ENCODE measurements at regions not wholly inside any gene's neighbourhood (a gene's known extent, or its start where the extent isn't known, plus 50 kb on each side); places are given as distances from the start of the nearest gene placed in this dataset.

- Mint-ChIP-seq H3K4me3 (no peak overlapping the region), H3K27ac (no peak overlapping the region), H3K27me3 (ENCODE audit: low read depth) (no peaks in the 10 kb centered on the region), H3K4me1 (ENCODE audit: low read depth) (no peaks in the 10 kb centered on the region), H3K9me3 (ENCODE audit: insufficient read depth) (no peaks in the 10 kb centered on the region), H3K36me3 (ENCODE audit: low read depth) (no peaks in the 10 kb centered on the region)
- ATAC-seq: no peak
- DNase-seq: no peak
- ChIA-PET CTCF (interaction anchor here (1.3 kb wide), 1 partner anchor 163 kb away, joined by 3 read pairs; no protein-coding TSS in a partner anchor), POLR2A (no interaction called here)
These were observed 419.4 kb downstream of the DCDC2C start for GRCh38 chr2:4122726-4123125.

GRCh38 chr2:4130651-4131050 lies 427.3 kb downstream of the DCDC2C start:
- DNase-seq (no peak), ATAC-seq (no peak)
- ChIA-PET POLR2A (no interaction called here), CTCF (no interaction called here)
- Mint-ChIP-seq H3K9me3 (ENCODE audit: insufficient read depth) (peaks cover 23% of the 10 kb centered on the region), H3K27ac (no peak overlapping the region), H3K4me3 (no peak overlapping the region), H3K4me1 (ENCODE audit: low read depth) (no peaks in the 10 kb centered on the region), H3K36me3 (ENCODE audit: low read depth) (no peaks in the 10 kb centered on the region), H3K27me3 (ENCODE audit: low read depth) (no peaks in the 10 kb centered on the region)

GRCh38 chr2:4134551-4135550 lies 431.5 kb downstream of the DCDC2C start:
- Mint-ChIP-seq H3K27me3 (ENCODE audit: low read depth) (no peaks in the 10 kb centered on the region), H3K27ac (no peak overlapping the region), H3K4me3 (no peak overlapping the region), H3K4me1 (ENCODE audit: low read depth) (no peaks in the 10 kb centered on the region), H3K9me3 (ENCODE audit: insufficient read depth) (peaks cover 22% of the 10 kb centered on the region), H3K36me3 (ENCODE audit: low read depth) (no peaks in the 10 kb centered on the region)
- DNase-seq (no peak), ATAC-seq (no peak)
- POLR2A ChIA-PET: no interaction called here
- CTCF ChIA-PET: no interaction called here

- CTCF ChIA-PET: no interaction called here
These were observed 432.4 kb downstream of the DCDC2C start for GRCh38 chr2:4135765-4136164.

GRCh38 chr2:4139316-4139715 lies 435.9 kb downstream of the DCDC2C start:
- ChIA-PET POLR2A (no interaction called here), CTCF (no interaction called here)
- ATAC-seq: no peak
- Mint-ChIP-seq H3K27ac (no peak overlapping the region), H3K27me3 (ENCODE audit: low read depth) (no peaks in the 10 kb centered on the region), H3K36me3 (ENCODE audit: low read depth) (no peaks in the 10 kb centered on the region), H3K4me1 (ENCODE audit: low read depth) (no peaks in the 10 kb centered on the region), H3K9me3 (ENCODE audit: insufficient read depth) (peaks cover 13% of the 10 kb centered on the region), H3K4me3 (no peak overlapping the region)
- no peak for DNase-seq

More at GRCh38 chr2:4135765-4136164, 432.4 kb downstream of the DCDC2C start:
- Mint-ChIP-seq H3K4me1 (ENCODE audit: low read depth) (no peaks in the 10 kb centered on the region), H3K9me3 (ENCODE audit: insufficient read depth) (peaks cover 18% of the 10 kb centered on the region), H3K27me3 (ENCODE audit: low read depth) (no peaks in the 10 kb centered on the region), H3K27ac (no peak overlapping the region), H3K4me3 (no peak overlapping the region), H3K36me3 (ENCODE audit: low read depth) (no peaks in the 10 kb centered on the region)
- no peak for ATAC-seq
- POLR2A ChIA-PET: no interaction called here
- no peak for DNase-seq

GRCh38 chr2:4139731-4140130 lies 436.4 kb downstream of the DCDC2C start:
- Mint-ChIP-seq H3K9me3 (ENCODE audit: insufficient read depth) (peaks cover 17% of the 10 kb centered on the region), H3K36me3 (ENCODE audit: low read depth) (no peaks in the 10 kb centered on the region), H3K4me3 (no peak overlapping the region), H3K27ac (no peak overlapping the region), H3K27me3 (ENCODE audit: low read depth) (no peaks in the 10 kb centered on the region), H3K4me1 (ENCODE audit: low read depth) (no peaks in the 10 kb centered on the region)
- POLR2A ChIA-PET: no interaction called here
- DNase-seq: no peak
- CTCF ChIA-PET: no interaction called here
- no peak for ATAC-seq

- H3K27me3 Mint-ChIP-seq (ENCODE audit: low read depth): no peaks in the 10 kb centered on the region
- POLR2A ChIA-PET: no interaction called here
- no peak for ATAC-seq
- H3K27ac Mint-ChIP-seq: no peak overlapping the region
- H3K9me3 Mint-ChIP-seq (ENCODE audit: insufficient read depth): peaks cover 17% of the 10 kb centered on the region
- CTCF ChIA-PET: no interaction called here
- no peaks in the 10 kb centered on the region for H3K4me1 Mint-ChIP-seq (ENCODE audit: low read depth)
- H3K4me3 Mint-ChIP-seq: no peak overlapping the region
- DNase-seq: no peak
- no peaks in the 10 kb centered on the region for H3K36me3 Mint-ChIP-seq (ENCODE audit: low read depth)
These were observed 437.1 kb downstream of the DCDC2C start for GRCh38 chr2:4140281-4140970.

- ChIA-PET POLR2A (no interaction called here), CTCF (no interaction called here)
- ATAC-seq (no peak), DNase-seq (no peak)
- H3K4me1 Mint-ChIP-seq (ENCODE audit: low read depth): no peaks in the 10 kb centered on the region
- H3K4me3 Mint-ChIP-seq: no peak overlapping the region
- H3K9me3 Mint-ChIP-seq (ENCODE audit: insufficient read depth): peaks cover 20% of the 10 kb centered on the region
- no peaks in the 10 kb centered on the region for H3K27me3 Mint-ChIP-seq (ENCODE audit: low read depth)
- no peak overlapping the region for H3K27ac Mint-ChIP-seq
- H3K36me3 Mint-ChIP-seq (ENCODE audit: low read depth): no peaks in the 10 kb centered on the region
These were observed 441.4 kb downstream of the DCDC2C start for GRCh38 chr2:4144731-4145130.

- no peak overlapping the region for H3K4me3 Mint-ChIP-seq
- POLR2A ChIA-PET: no interaction called here
- H3K27ac Mint-ChIP-seq: no peak overlapping the region
- H3K4me1 Mint-ChIP-seq (ENCODE audit: low read depth): no peaks in the 10 kb centered on the region
- ATAC-seq (no peak), DNase-seq (no peak)
- no peaks in the 10 kb centered on the region for H3K36me3 Mint-ChIP-seq (ENCODE audit: low read depth)
- H3K9me3 Mint-ChIP-seq (ENCODE audit: insufficient read depth): peaks cover 5% of the 10 kb centered on the region
- H3K27me3 Mint-ChIP-seq (ENCODE audit: low read depth): no peaks in the 10 kb centered on the region
- CTCF ChIA-PET: no interaction called here
These were observed 448.1 kb downstream of the DCDC2C start for GRCh38 chr2:4151521-4151920.

- no peaks in the 10 kb centered on the region for H3K4me1 Mint-ChIP-seq (ENCODE audit: low read depth)
- ChIA-PET POLR2A (no interaction called here), CTCF (no interaction called here)
- H3K9me3 Mint-ChIP-seq (ENCODE audit: insufficient read depth): peaks cover 5% of the 10 kb centered on the region
- ATAC-seq: no peak
- no peaks in the 10 kb centered on the region for H3K27me3 Mint-ChIP-seq (ENCODE audit: low read depth)
- H3K27ac Mint-ChIP-seq: no peak overlapping the region
- no peak for DNase-seq
- no peak overlapping the region for H3K4me3 Mint-ChIP-seq
- H3K36me3 Mint-ChIP-seq (ENCODE audit: low read depth): no peaks in the 10 kb centered on the region
These were observed 448.7 kb downstream of the DCDC2C start for GRCh38 chr2:4152051-4152450.

- Mint-ChIP-seq H3K27ac (no peak overlapping the region), H3K4me3 (no peak overlapping the region), H3K36me3 (ENCODE audit: low read depth) (no peaks in the 10 kb centered on the region), H3K27me3 (ENCODE audit: low read depth) (no peaks in the 10 kb centered on the region), H3K9me3 (ENCODE audit: insufficient read depth) (peaks cover 9% of the 10 kb centered on the region), H3K4me1 (ENCODE audit: low read depth) (no peaks in the 10 kb centered on the region)
- ATAC-seq: no peak
- no peak for DNase-seq
- CTCF ChIA-PET: no interaction called here
- POLR2A ChIA-PET: no interaction called here
These were observed 465.5 kb downstream of the DCDC2C start for GRCh38 chr2:4168834-4169233.

- POLR2A ChIA-PET: no interaction called here
- no peaks in the 10 kb centered on the region for H3K4me1 Mint-ChIP-seq (ENCODE audit: low read depth)
- no peak overlapping the region for H3K27ac Mint-ChIP-seq
- H3K9me3 Mint-ChIP-seq (ENCODE audit: insufficient read depth): peaks cover 27% of the 10 kb centered on the region
- no peak overlapping the region for H3K4me3 Mint-ChIP-seq
- no peaks in the 10 kb centered on the region for H3K36me3 Mint-ChIP-seq (ENCODE audit: low read depth)
- no peak for DNase-seq
- ATAC-seq: no peak
- CTCF ChIA-PET: no interaction called here
- H3K27me3 Mint-ChIP-seq (ENCODE audit: low read depth): no peaks in the 10 kb centered on the region
These were observed 471.4 kb downstream of the DCDC2C start for GRCh38 chr2:4174796-4175195.
